OCI-LY3 (cell line): ENCODE measurements at regions not wholly inside any gene's neighbourhood (a gene's known extent, or its start where the extent isn't known, plus 50 kb on each side); places are given as distances from the start of the nearest gene placed in this dataset.

Experiments used
- H2AFZ ChIP-seq: fragments of 200-600, 300-600 bp; shearing (Covaris generic); 2 replicates; pipeline ENCODE4 v1.6.0; 2014; ENCODE audit warnings: antibody characterized with exemption, low read depth, low read length
- H3K27ac ChIP-seq: fragments of 200-600, 300-600 bp; sonication (generic); 2 replicates; pipeline ENCODE4 v1.5.1; 2014; ENCODE audit warnings: mild to moderate bottlenecking, low read length, moderate library complexity, mixed read lengths
- H3K27me3 ChIP-seq: fragments of 200-600, 300-600 bp; sonication (generic); 2 replicates; pipeline ENCODE4 v1.6.1; 2014; ENCODE audit warnings: low read depth, low read length, mixed read lengths
- H3K36me3 ChIP-seq: fragments of 200-600, 300-600 bp; sonication (generic); replicated peaks from 2 replicates; pipeline ENCODE3; 2014; ENCODE audit warnings: low read depth, low read length, mixed read lengths
- H3K4me1 ChIP-seq: fragments of 300-600, 200-600 bp; sonication (generic); 2 replicates; pipeline ENCODE4 v1.6.1; 2014; ENCODE audit warnings: low read length, mixed read lengths
- H3K4me2 ChIP-seq: fragments of 200-600, 300-600 bp; sonication (generic); 2 replicates; pipeline ENCODE4 v1.6.1; 2014; ENCODE audit warnings: low read length, mixed read lengths
- H3K4me3 ChIP-seq: fragments of 300-600, 200-600 bp; sonication (generic); 2 replicates; pipeline ENCODE4 v1.5.1; 2014; ENCODE audit warnings: antibody characterized with exemption, mild to moderate bottlenecking, low read length, moderate library complexity
- H3K79me2 ChIP-seq: fragments of 300-600, 200-600 bp; shearing (Covaris generic); 2 replicates; pipeline ENCODE4 v1.6.1; 2014; ENCODE audit warnings: mild to moderate bottlenecking, low read length, mixed read lengths
- H3K9ac ChIP-seq: fragments of 300-600, 200-600 bp; shearing (Covaris generic); 2 replicates; pipeline ENCODE4 v1.6.0; 2014; ENCODE audit warnings: mild to moderate bottlenecking, low read length, moderate library complexity
- H3K9me3 ChIP-seq: fragments of 200-600, 300-600 bp; shearing (Covaris generic); 2 replicates; pipeline ENCODE4 v1.6.1; 2014; ENCODE audit warnings: low read length, mixed read lengths; ENCODE audit not compliant: insufficient read depth
- H4K20me1 ChIP-seq: fragments of 200-600, 300-600 bp; sonication (generic); 2 replicates; pipeline ENCODE4 v1.6.1; 2016; ENCODE audit warnings: low read length, mixed read lengths; ENCODE audit not compliant: insufficient read depth
- CTCF ChIP-seq: fragments of 200-600, 300-600 bp; sonication (generic); IDR thresholded peaks from 2 replicates; pipeline ENCODE4 v1.5.1; 2014; ENCODE audit warnings: antibody characterized with exemption, low read length, low read depth
- EZH2phosphoT487 ChIP-seq: fragments of 200-600 bp; shearing (Covaris generic); IDR thresholded peaks from 2 replicates; pipeline ENCODE4 v1.6.1; 2018; ENCODE audit warnings: antibody characterized with exemption, mixed run types, low read depth

GRCh38 chr16:60074378-60074777 lies 1340.3 kb upstream of the GOT2 start:
- no peaks in the 10 kb centered on the region for H4K20me1 ChIP-seq
- no peaks in the 10 kb centered on the region for H3K79me2 ChIP-seq
- no peak overlapping the region for H3K9ac ChIP-seq
- H3K27ac ChIP-seq = no peak overlapping the region
- H3K4me2 ChIP-seq = no peak overlapping the region
- no peaks in the 10 kb centered on the region for H3K9me3 ChIP-seq
- TF ChIP-seq EZH2phosphoT487 = no peak
- TF ChIP-seq CTCF = no peak
- no peaks in the 10 kb centered on the region for H3K27me3 ChIP-seq
- no peaks in the 10 kb centered on the region for H3K4me1 ChIP-seq
- no peak overlapping the region for H3K4me3 ChIP-seq
- H3K36me3 ChIP-seq = no peaks in the 10 kb centered on the region
- H2AFZ ChIP-seq = no peak overlapping the region

GRCh38 chr16:60073376-60073775 lies 1339.3 kb upstream of the GOT2 start:
- no peaks in the 10 kb centered on the region for H3K36me3 ChIP-seq
- H3K4me1 ChIP-seq = no peaks in the 10 kb centered on the region
- no peaks in the 10 kb centered on the region for H3K9me3 ChIP-seq
- H2AFZ ChIP-seq = no peak overlapping the region
- no peak overlapping the region for H3K9ac ChIP-seq
- H4K20me1 ChIP-seq = no peaks in the 10 kb centered on the region
- no peak overlapping the region for H3K4me3 ChIP-seq
- no peak overlapping the region for H3K4me2 ChIP-seq
- H3K27me3 ChIP-seq = no peaks in the 10 kb centered on the region
- no peak overlapping the region for H3K27ac ChIP-seq
- no peaks in the 10 kb centered on the region for H3K79me2 ChIP-seq
- TF ChIP-seq CTCF (no peak), EZH2phosphoT487 (no peak)

GRCh38 chr16:60064026-60064425 lies 1329.9 kb upstream of the GOT2 start:
- no peaks in the 10 kb centered on the region for H3K9me3 ChIP-seq
- TF ChIP-seq EZH2phosphoT487 (no peak), CTCF (no peak)
- H2AFZ ChIP-seq = no peak overlapping the region
- no peaks in the 10 kb centered on the region for H4K20me1 ChIP-seq
- H3K36me3 ChIP-seq = no peaks in the 10 kb centered on the region
- no peaks in the 10 kb centered on the region for H3K79me2 ChIP-seq
- H3K27me3 ChIP-seq = no peaks in the 10 kb centered on the region
- H3K4me3 ChIP-seq = no peak overlapping the region
- no peak overlapping the region for H3K4me2 ChIP-seq
- no peak overlapping the region for H3K9ac ChIP-seq
- no peak overlapping the region for H3K27ac ChIP-seq
- no peaks in the 10 kb centered on the region for H3K4me1 ChIP-seq

GRCh38 chr16:60061396-60061795 lies 1327.3 kb upstream of the GOT2 start:
- Histone ChIP-seq H2AFZ (no peak overlapping the region), H3K9me3 (no peaks in the 10 kb centered on the region), H3K79me2 (no peaks in the 10 kb centered on the region), H3K36me3 (no peaks in the 10 kb centered on the region), H3K9ac (no peak overlapping the region), H4K20me1 (no peaks in the 10 kb centered on the region), H3K27me3 (no peaks in the 10 kb centered on the region), H3K4me2 (no peak overlapping the region), H3K4me3 (no peak overlapping the region), H3K4me1 (no peaks in the 10 kb centered on the region), H3K27ac (no peak overlapping the region)
- TF ChIP-seq EZH2phosphoT487 (no peak), CTCF (no peak)
